Hepatocyte (in vitro differentiated cells): ENCODE measurements at regions not wholly inside any gene's neighbourhood (a gene's known extent, or its start where the extent isn't known, plus 50 kb on each side); places are given as distances from the start of the nearest gene placed in this dataset.

Experiments used
- DNase-seq: peaks from one replicate; pipeline ENCODE4 v3.0.0-alpha.2; 2016; ENCODE audit warnings: low spot score
- H2AFZ ChIP-seq: fragments of 200-600 bp; sonication (generic); 2 replicates; pipeline ENCODE4 v1.6.0; 2016; ENCODE audit warnings: antibody characterized with exemption, mild to moderate bottlenecking
- H3K27ac ChIP-seq: fragments of 200-600 bp; sonication (generic); 2 replicates; pipeline ENCODE4 v1.5.1; 2016; ENCODE audit warnings: mild to moderate bottlenecking
- H3K27me3 ChIP-seq: fragments of 200-600 bp; sonication (generic); 2 replicates; pipeline ENCODE4 v1.6.1; 2016
- H3K36me3 ChIP-seq: fragments of 200-600 bp; sonication (generic); replicated peaks from 2 replicates; pipeline ENCODE4 v1.5.1; 2016; ENCODE audit warnings: low read depth; ENCODE audit not compliant: insufficient read depth
- H3K4me1 ChIP-seq: fragments of 200-600 bp; sonication (generic); 2 replicates; pipeline ENCODE4 v1.5.1; 2016; ENCODE audit warnings: mild to moderate bottlenecking, moderate library complexity; ENCODE audit not compliant: insufficient read depth
- H3K4me2 ChIP-seq: fragments of 200-600 bp; sonication (generic); 2 replicates; pipeline ENCODE4 v1.6.0; 2016
- H3K4me3 ChIP-seq: fragments of 200-600 bp; sonication (generic); 2 replicates; pipeline ENCODE4 v1.5.1; 2016; ENCODE audit warnings: mild to moderate bottlenecking
- H3K79me2 ChIP-seq: fragments of 200-600 bp; sonication (generic); 2 replicates; pipeline ENCODE4 v1.6.0; 2017; ENCODE audit warnings: mild to moderate bottlenecking
- H3K9me2 ChIP-seq: fragments of 200-600 bp; sonication (generic); replicated peaks from 2 replicates; pipeline ENCODE4 v1.6.0; 2017; ENCODE audit warnings: mild to moderate bottlenecking; ENCODE audit not compliant: insufficient read depth
- H3K9me3 ChIP-seq: fragments of 200-600 bp; sonication (generic); 2 replicates; pipeline ENCODE4 v1.5.1; 2016; ENCODE audit warnings: low read depth, mild to moderate bottlenecking
- H4K20me1 ChIP-seq: fragments of 200-600 bp; sonication (generic); 2 replicates; pipeline ENCODE4 v1.6.0; 2016; ENCODE audit warnings: mild to moderate bottlenecking; ENCODE audit not compliant: insufficient read depth, poor library complexity, severe bottlenecking
- EZH2 ChIP-seq: fragments of 200-600 bp; sonication (generic); IDR thresholded peaks from 2 replicates; pipeline ENCODE4 v1.6.1; 2016; ENCODE audit warnings: antibody characterized with exemption, mild to moderate bottlenecking, borderline replicate concordance
- EZH2phosphoT487 ChIP-seq: fragments of 200-600 bp; sonication (generic); IDR thresholded peaks from one replicate; pipeline ENCODE4 v1.6.1; 2018; ENCODE audit warnings: antibody characterized with exemption, mild to moderate bottlenecking, low read depth, moderate library complexity; ENCODE audit not compliant: unreplicated experiment, severe bottlenecking
- WGBS: methylation state at CpG from one replicate; pipeline ENCODE4 v1.1.6; 2016; ENCODE audit warnings: low lambda C conversion rate; ENCODE audit errors: missing lambda C conversion rate; 5-methylcytosine and 5-hydroxymethylcytosine counted together
- TF ChIP-seq, protein P1 (sequence below): fragments of 200-600 bp; sonication (generic); IDR thresholded peaks from 2 replicates; pipeline ENCODE4 v1.5.1; 2016; ENCODE audit warnings: antibody characterized with exemption, mild to moderate bottlenecking; ENCODE audit not compliant: poor library complexity

GRCh38 chr5:68475476-68475983 lies 260.0 kb downstream of the PIK3R1 start:
- Histone ChIP-seq H3K9me2 (no peaks in the 10 kb centered on the region), H4K20me1 (no peaks in the 10 kb centered on the region), H3K79me2 (no peaks in the 10 kb centered on the region), H3K9me3 (no peaks in the 10 kb centered on the region), H3K27me3 (no peaks in the 10 kb centered on the region), H3K36me3 (no peaks in the 10 kb centered on the region), H3K4me3 (no peak overlapping the region), H3K4me1 (peaks cover 5% of the 10 kb centered on the region), H3K4me2 (no peak overlapping the region), H2AFZ (no peak overlapping the region), H3K27ac (no peak overlapping the region)
- TF ChIP-seq EZH2, result no peak
- TF ChIP-seq, protein P1, sequence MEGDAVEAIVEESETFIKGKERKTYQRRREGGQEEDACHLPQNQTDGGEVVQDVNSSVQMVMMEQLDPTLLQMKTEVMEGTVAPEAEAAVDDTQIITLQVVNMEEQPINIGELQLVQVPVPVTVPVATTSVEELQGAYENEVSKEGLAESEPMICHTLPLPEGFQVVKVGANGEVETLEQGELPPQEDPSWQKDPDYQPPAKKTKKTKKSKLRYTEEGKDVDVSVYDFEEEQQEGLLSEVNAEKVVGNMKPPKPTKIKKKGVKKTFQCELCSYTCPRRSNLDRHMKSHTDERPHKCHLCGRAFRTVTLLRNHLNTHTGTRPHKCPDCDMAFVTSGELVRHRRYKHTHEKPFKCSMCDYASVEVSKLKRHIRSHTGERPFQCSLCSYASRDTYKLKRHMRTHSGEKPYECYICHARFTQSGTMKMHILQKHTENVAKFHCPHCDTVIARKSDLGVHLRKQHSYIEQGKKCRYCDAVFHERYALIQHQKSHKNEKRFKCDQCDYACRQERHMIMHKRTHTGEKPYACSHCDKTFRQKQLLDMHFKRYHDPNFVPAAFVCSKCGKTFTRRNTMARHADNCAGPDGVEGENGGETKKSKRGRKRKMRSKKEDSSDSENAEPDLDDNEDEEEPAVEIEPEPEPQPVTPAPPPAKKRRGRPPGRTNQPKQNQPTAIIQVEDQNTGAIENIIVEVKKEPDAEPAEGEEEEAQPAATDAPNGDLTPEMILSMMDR, result no peak
- TF ChIP-seq EZH2phosphoT487, result no peak
- WGBS, result 95% methylated on average over 7 of the region's 7 CpGs
- no peak for DNase-seq

DNA sequence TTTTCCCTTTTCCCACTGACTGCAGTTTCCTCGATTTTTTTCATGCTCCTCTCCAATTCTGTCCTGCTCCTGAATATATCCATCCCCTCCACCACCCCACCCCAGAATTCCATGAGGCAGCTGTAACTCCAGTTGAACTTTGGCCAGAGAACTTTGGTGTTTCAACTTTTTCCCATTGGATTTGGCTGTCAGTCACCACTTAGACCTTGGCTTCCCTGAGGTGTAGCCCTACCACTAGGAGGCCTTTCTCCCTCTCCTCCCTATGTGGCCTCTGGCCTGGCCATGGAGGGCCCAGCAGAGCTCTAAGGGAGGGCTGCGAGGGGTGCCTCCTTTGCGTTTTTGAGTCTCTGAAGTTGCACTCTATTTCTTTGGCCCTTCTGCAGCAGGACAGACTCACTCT lies 261.3 kb downstream of the PIK3R1 start:
- 94% methylated on average over 3 of the region's 3 CpGs for WGBS
- no peaks in the 10 kb centered on the region for H3K9me2 ChIP-seq
- no peaks in the 10 kb centered on the region for H4K20me1 ChIP-seq
- H2AFZ ChIP-seq, result no peak overlapping the region
- H3K36me3 ChIP-seq, result no peaks in the 10 kb centered on the region
- H3K4me2 ChIP-seq, result no peak overlapping the region
- no peak overlapping the region for H3K27ac ChIP-seq
- no peak for DNase-seq
- TF ChIP-seq EZH2phosphoT487, result no peak
- TF ChIP-seq, protein P1, result no peak
- H3K27me3 ChIP-seq, result no peaks in the 10 kb centered on the region
- H3K4me3 ChIP-seq, result no peak overlapping the region
- H3K4me1 ChIP-seq, result peaks cover 5% of the 10 kb centered on the region
- no peaks in the 10 kb centered on the region for H3K9me3 ChIP-seq
- no peaks in the 10 kb centered on the region for H3K79me2 ChIP-seq

DNA sequence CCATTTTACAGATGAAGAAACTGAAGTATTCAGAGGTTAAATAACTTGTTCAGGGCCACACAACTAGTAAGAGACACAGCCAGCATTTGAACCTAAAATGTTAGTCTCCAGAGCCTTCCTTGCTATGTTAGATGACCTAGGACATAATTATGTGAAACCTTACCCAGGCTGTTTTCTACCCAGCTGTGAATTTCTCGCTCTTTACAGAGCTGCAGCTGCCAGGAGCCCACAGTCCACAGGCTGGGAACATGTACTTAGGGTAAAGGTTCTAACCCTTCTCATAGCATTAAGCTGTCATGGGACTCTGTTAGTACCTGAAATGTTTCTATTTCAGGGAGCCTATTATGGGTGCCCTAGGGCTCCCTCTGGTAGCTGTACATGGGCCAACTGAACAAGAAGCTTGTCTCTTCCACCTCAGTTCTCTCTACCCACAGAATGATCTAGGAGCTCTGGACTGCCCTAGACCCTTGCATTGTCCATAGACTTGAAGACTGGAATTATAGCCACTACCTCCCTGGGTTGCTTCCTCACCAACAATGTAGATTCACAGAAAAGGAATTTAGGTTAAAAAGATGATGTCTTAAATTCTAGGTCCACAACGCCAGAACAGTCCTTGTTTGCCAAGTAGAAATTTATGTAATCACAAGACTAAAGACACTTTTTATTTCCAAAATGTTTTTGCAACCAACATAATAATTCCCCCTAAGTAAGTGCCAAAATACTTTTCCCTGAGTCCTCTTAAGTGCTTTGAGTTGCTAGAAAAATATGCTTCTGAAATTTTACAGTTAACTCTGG lies 262.9 kb downstream of the PIK3R1 start:
- Histone ChIP-seq H3K79me2 (no peaks in the 10 kb centered on the region), H3K9me2 (no peaks in the 10 kb centered on the region), H3K4me1 (peaks cover 5% of the 10 kb centered on the region), H2AFZ (no peak overlapping the region), H3K36me3 (no peaks in the 10 kb centered on the region), H3K27ac (no peak overlapping the region), H4K20me1 (no peaks in the 10 kb centered on the region), H3K27me3 (no peaks in the 10 kb centered on the region), H3K9me3 (no peaks in the 10 kb centered on the region), H3K4me3 (no peak overlapping the region), H3K4me2 (no peak overlapping the region)
- WGBS, result 88% methylated on average over 2 of the region's 2 CpGs
- DNase-seq, result no peak
- TF ChIP-seq EZH2 (no peak), EZH2phosphoT487 (no peak)
- TF ChIP-seq, protein P1, result no peak
